Ovary (tissue), 7 donors: ENCODE measurements at regions not wholly inside any gene's neighbourhood (a gene's known extent, or its start where the extent isn't known, plus 50 kb on each side); places are given as distances from the start of the nearest gene placed in this dataset.

ENCODE experiments used
- DNase-seq, 5 donors: peaks; one replicate each; pipeline ENCODE4 v3.0.0-alpha.2; 2019 to 2020
- H3K27ac ChIP-seq, 2 donors: fragments of 200-600 bp; one replicate each; pipeline versions ENCODE4 v1.5.1 to v1.8.0; 2019 to 2022
- H3K27me3 ChIP-seq: fragments of 200-600 bp; one replicate; pipeline ENCODE4 v1.8.0; 2022
- H3K36me3 ChIP-seq: fragments of 200-600 bp; sonication (generic); one replicate; pipeline ENCODE4 v1.5.1; 2019
- H3K4me1 ChIP-seq: one replicate; pipeline ENCODE4 v1.8.1; 2013; ENCODE audit warnings: mild to moderate bottlenecking, moderate library complexity; ENCODE audit not compliant: insufficient read depth
- H3K4me3 ChIP-seq: fragments of 200-600 bp; sonication (generic); one replicate; pipeline ENCODE4 v1.5.1; 2017
- H3K9me3 ChIP-seq, 2 donors: fragments of 200-600 bp in 1 of 2; sonication (generic) in 1 of 2; one replicate each; pipeline versions ENCODE4 v1.5.1 to v1.8.1; 2013 to 2019; ENCODE audit warnings: mild to moderate bottlenecking in 1 of 2, moderate library complexity in 1 of 2
- EP300 ChIP-seq: sonication (generic); formaldehyde crosslinking; IDR thresholded peaks from one replicate; pipeline ENCODE4 v1.6.1; 2017; ENCODE audit warnings: antibody characterized with exemption
- POLR2A ChIP-seq: fragments of 450-650 bp; IDR thresholded peaks from one replicate; pipeline ENCODE4 v1.6.1; 2017; ENCODE audit warnings: antibody characterized with exemption, mild to moderate bottlenecking, moderate library complexity
- WGBS, 3 donors: extraction: QIAGEN DNeasy Blood & Tissue Kit in 1 of 3; methylation state at CpG; one replicate each; pipeline versions ENCODE4 v1.1.5 to v1.1.7; 2013 to 2017; 5-methylcytosine and 5-hydroxymethylcytosine counted together
- intact Hi-C, 4 donors: fragments of 100-400 bp; cut with DNase I; formaldehyde crosslinking; loops; one replicate each; pipeline versions ENCODE4 v1.11.0 to v1.15.1; 2022 to 2023
- TF ChIP-seq, protein P1 (sequence below), 3 donors: fragments of 450-650 bp in 2 of 3; fragments of 200-600 bp in 1 of 3; IDR thresholded peaks; one replicate each; pipeline versions ENCODE4 v1.5.1 to v1.8.0; 2016 to 2022; ENCODE audit warnings: antibody characterized with exemption in 3 of 3, mild to moderate bottlenecking in 1 of 3
- donor health status: DM: no; HTN: no; CAD: no; lungs with moderate emphysema.
- donor health status: DM: no; HTN: no; CAD: no.
- donor health status: Bipolar disorder and iron deficiency.
- donor health status: DM: no; HTN: no; CAD: no.
- donor health status: DM: yes; HTN: yes; CAD: no.

DNA sequence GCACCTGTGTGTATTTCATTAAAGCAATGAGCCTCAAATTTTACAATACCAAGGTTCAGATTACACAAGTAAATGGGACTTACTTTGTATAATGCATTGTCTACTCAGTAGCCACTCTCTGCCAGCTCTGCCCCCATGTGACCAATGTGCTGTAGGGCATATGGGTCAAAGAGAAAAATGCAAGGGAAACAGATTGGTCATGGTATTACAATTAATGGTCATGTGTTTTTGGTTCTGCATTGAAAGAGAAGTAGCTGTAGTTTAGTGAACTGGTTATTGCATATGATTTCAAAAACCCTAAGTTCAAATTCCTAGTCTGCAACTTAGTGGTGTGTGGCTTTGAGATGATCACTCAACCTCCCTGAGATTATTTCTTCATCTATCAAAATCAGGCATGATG is 545.4 kb downstream of the SUCLA2 start:
- no peak for TF ChIP-seq EP300
- no peak for TF ChIP-seq POLR2A
- TF ChIP-seq, protein P1, sequence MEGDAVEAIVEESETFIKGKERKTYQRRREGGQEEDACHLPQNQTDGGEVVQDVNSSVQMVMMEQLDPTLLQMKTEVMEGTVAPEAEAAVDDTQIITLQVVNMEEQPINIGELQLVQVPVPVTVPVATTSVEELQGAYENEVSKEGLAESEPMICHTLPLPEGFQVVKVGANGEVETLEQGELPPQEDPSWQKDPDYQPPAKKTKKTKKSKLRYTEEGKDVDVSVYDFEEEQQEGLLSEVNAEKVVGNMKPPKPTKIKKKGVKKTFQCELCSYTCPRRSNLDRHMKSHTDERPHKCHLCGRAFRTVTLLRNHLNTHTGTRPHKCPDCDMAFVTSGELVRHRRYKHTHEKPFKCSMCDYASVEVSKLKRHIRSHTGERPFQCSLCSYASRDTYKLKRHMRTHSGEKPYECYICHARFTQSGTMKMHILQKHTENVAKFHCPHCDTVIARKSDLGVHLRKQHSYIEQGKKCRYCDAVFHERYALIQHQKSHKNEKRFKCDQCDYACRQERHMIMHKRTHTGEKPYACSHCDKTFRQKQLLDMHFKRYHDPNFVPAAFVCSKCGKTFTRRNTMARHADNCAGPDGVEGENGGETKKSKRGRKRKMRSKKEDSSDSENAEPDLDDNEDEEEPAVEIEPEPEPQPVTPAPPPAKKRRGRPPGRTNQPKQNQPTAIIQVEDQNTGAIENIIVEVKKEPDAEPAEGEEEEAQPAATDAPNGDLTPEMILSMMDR (IDR thresholded peaks at IDR 0.05) = no peak
- no peak overlapping the region for H3K4me3 ChIP-seq

DNA sequence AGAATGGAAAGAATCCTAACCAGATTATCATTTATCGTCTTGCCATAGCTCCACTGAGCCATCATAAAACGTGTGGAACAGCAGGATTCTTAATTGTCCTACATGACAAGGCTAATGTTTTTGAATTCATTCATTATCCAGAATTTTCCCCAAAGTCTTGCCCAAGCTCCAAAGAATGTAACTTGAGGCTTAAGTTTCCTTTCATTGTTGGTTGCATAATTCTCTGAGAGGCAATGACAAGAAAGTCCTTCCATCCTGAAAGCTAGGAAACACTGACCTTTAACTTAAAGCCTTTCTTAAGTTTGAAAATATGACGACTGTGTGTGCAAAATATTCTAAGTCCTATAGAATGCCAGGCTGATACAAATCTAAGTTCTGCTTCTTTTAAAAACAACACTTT is 546.1 kb downstream of the SUCLA2 start:
- H3K4me3 ChIP-seq = no peak overlapping the region
- DNase-seq = no peak
- no peaks in the 10 kb centered on the region for H3K27me3 ChIP-seq
- TF ChIP-seq, protein P1 (IDR thresholded peaks at IDR 0.05) = no peak
- TF ChIP-seq POLR2A (no peak), EP300 (no peak)
- H3K27ac ChIP-seq = no peak overlapping the region
- no peaks in the 10 kb centered on the region for H3K36me3 ChIP-seq
- H3K4me1 ChIP-seq = no peaks in the 10 kb centered on the region
- WGBS, 3 donors = 55 to 68% (median 61%) methylated on average over 3 of the region's 3 CpGs
- intact Hi-C loops = no loop called here
- no peaks in the 10 kb centered on the region for H3K9me3 ChIP-seq

More for the DNA sequence above, 545.4 kb downstream of the SUCLA2 start:
- Histone ChIP-seq H3K27me3 (no peaks in the 10 kb centered on the region), H3K36me3 (no peaks in the 10 kb centered on the region), H3K4me1 (no peaks in the 10 kb centered on the region), H3K27ac (no peak overlapping the region), H3K9me3 (no peaks in the 10 kb centered on the region)
- DNase-seq = no peak
- intact Hi-C loops = no loop called here

DNA sequence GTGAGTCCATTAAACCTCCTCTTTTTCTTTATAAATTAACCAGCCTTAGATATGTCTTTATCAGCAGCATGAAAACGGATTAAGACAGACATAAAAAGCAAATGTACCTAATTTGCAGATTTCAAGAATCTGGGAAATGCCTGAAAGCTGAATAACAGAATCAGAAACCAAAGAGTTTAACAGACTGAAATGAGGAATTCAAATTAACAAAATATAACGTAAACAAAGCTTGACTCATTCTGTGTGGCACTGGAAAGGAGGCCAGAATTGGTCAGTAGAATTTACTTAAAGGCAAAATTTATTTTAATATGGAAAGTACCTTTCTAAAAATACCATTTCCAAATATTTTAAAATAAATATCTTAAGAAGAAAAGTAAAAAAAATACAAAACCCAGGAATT is 540.6 kb upstream of the HTR2A start:
- DNase-seq = no peak
- Histone ChIP-seq H3K36me3 (no peaks in the 10 kb centered on the region), H3K9me3 (no peaks in the 10 kb centered on the region), H3K4me1 (no peaks in the 10 kb centered on the region), H3K27me3 (no peaks in the 10 kb centered on the region), H3K27ac (no peak overlapping the region), H3K4me3 (no peak overlapping the region)
- WGBS, 3 donors = 7 to 21% (median 11%) methylated on average over 2 of the region's 2 CpGs
- TF ChIP-seq, protein P1 (IDR thresholded peaks at IDR 0.05) = no peak
- TF ChIP-seq EP300 = no peak
- TF ChIP-seq POLR2A = no peak
- intact Hi-C loops = no loop called here

DNA sequence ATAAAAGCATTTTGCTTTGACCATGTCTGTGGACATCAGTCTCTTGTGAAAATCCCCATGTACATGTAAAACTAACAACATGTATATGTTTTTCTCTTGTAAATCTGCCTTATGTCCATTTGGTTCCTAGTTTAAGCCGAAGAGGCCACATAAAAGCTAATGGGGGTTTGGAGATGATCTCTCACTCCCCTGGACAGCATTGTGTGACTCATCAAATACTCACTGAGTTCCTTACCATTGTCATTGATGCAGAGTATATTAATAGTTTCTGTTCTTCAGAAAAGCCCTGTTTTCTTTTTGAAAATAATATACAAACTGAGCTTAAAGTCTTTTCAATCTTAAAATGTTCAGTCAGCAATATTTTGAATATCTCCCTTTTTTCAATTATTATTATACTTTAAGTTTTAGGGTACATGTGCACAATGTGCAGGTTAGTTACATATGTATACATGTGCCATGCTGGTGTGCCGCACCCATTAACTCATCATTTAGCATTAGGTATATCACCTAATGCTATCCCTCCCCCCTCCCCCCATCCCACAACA is 536.7 kb upstream of the HTR2A start:
- Histone ChIP-seq H3K36me3 (no peaks in the 10 kb centered on the region), H3K4me3 (no peak overlapping the region), H3K9me3 (no peaks in the 10 kb centered on the region), H3K27me3 (no peaks in the 10 kb centered on the region), H3K27ac (no peak overlapping the region), H3K4me1 (no peaks in the 10 kb centered on the region)
- WGBS, 3 donors = 88 to 89% (median 89%) methylated on average over 2 of the region's 2 CpGs
- TF ChIP-seq POLR2A (no peak), EP300 (no peak)
- TF ChIP-seq, protein P1 (IDR thresholded peaks at IDR 0.05) = no peak
- no peak for DNase-seq
- intact Hi-C loops = no loop called here
